ENCODE measurements at regions not wholly inside any gene's neighbourhood (a gene's known extent, or its start where the extent isn't known, plus 50 kb on each side); places are given as distances from the start of the nearest gene placed in this dataset.

DNA sequence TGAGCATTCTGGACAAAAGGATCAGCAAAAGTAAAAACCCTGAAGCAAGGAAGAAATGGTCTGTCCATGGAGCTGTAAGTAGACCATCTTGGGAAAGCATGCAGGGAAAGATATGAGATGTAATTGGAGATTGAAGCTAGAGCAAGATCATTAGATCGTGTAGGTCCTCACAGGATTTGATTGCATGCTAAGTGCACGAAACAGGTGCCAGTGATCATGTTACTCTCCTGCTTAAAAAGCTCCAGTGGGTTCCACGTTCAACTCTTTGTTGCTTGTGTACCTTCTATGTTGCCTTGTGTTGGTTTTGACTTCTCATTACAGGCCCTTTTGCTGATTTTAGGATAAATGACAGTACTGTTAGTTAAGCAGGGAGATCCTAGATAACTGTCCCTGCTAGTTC, 442.0 kb downstream of the DMRT2 start:
- TF ChIP-seq CTCF (conservative IDR thresholded peaks at IDR 0.05; ENCODE audit: low read depth, low read length) (no peak), EZH2phosphoT487 (IDR thresholded peaks at IDR 0.05; ENCODE audit: borderline replicate concordance, low read length) (no peak)
